ENCODE measurements at regions not wholly inside any gene's neighbourhood (a gene's known extent, or its start where the extent isn't known, plus 50 kb on each side); places are given as distances from the start of the nearest gene placed in this dataset.

GRCh38 chr2:4073026-4073569 lies 369.7 kb downstream of the DCDC2C start:
- CTCF ChIA-PET, result no interaction called here
- H3K27ac ChIP-seq (ENCODE audit: extremely low read depth, low read depth, low read length), result no peak overlapping the region
- H3K9me3 ChIP-seq (ENCODE audit: control insufficient read depth, insufficient read depth, low read depth, low read length), result no peaks in the 10 kb centered on the region
- POLR2A ChIA-PET, result no interaction called here
- no peak overlapping the region for H3K4me3 ChIP-seq (ENCODE audit: low read depth, low read length)
- TF ChIP-seq ZFP41 (tag by site-specific recombination; IDR thresholded peaks at IDR 0.05; ENCODE audit: borderline replicate concordance) (no peak), ZNF645 (tag by site-specific recombination; IDR thresholded peaks at IDR 0.05) (no peak), TCF7L2 (IDR thresholded peaks at IDR 0.05; ENCODE audit: borderline replicate concordance, low read depth, low read length) (no peak), ZNF521 (tag by site-specific recombination; IDR thresholded peaks at IDR 0.05) (no peak), ZNF488 (tag by site-specific recombination; IDR thresholded peaks at IDR 0.05) (no peak), ZSCAN5A (tag by site-specific recombination; IDR thresholded peaks at IDR 0.05) (no peak), ZNF10 (tag by site-specific recombination; IDR thresholded peaks at IDR 0.05) (no peak), ZNF280D (tag by site-specific recombination; IDR thresholded peaks at IDR 0.05) (no peak), ZNF596 (tag by site-specific recombination; IDR thresholded peaks at IDR 0.05) (no peak), ZNF629 (tag by site-specific recombination; IDR thresholded peaks at IDR 0.05) (no peak), ZNF658 (tag by site-specific recombination; IDR thresholded peaks at IDR 0.05) (no peak)
- H3K4me1 ChIP-seq (ENCODE audit: control insufficient read depth, insufficient read depth, low read length), result no peaks in the 10 kb centered on the region
- H3K36me3 ChIP-seq (ENCODE audit: control insufficient read depth in 2 of 2, insufficient read depth in 1 of 2, low read length in 2 of 2), result no peaks in the 10 kb centered on the region

- Histone ChIP-seq H3K27ac (ENCODE audit: extremely low read depth, low read depth, low read length) (no peak overlapping the region), H3K36me3 (ENCODE audit: control insufficient read depth in 2 of 2, insufficient read depth in 1 of 2, low read length in 2 of 2) (no peaks in the 10 kb centered on the region), H3K9me3 (ENCODE audit: control insufficient read depth, insufficient read depth, low read depth, low read length) (no peaks in the 10 kb centered on the region), H3K4me1 (ENCODE audit: control insufficient read depth, insufficient read depth, low read length) (no peaks in the 10 kb centered on the region), H3K4me3 (ENCODE audit: low read depth, low read length) (no peak overlapping the region)
- ChIA-PET CTCF (no interaction called here), POLR2A (no interaction called here)
- TF ChIP-seq ZNF114 (tag by site-specific recombination; IDR thresholded peaks at IDR 0.05) (no peak), ZNF2 (tag by site-specific recombination; IDR thresholded peaks at IDR 0.05) (no peak), EGR2 (tag by site-specific recombination; IDR thresholded peaks at IDR 0.05; ENCODE audit: low read depth) (no peak), GLIS2 (tag by site-specific recombination; IDR thresholded peaks at IDR 0.05) (no peak), ZNF280C (tag by site-specific recombination; IDR thresholded peaks at IDR 0.05) (no peak), ZSCAN16 (tag by site-specific recombination; IDR thresholded peaks at IDR 0.05) (no peak), PBX3 (CRISPR knock-in tag; IDR thresholded peaks at IDR 0.05) (no peak), ZNF664 (tag by site-specific recombination; IDR thresholded peaks at IDR 0.05) (no peak), ZNF366 (tag by site-specific recombination; conservative IDR thresholded peaks at IDR 0.05) (no peak), ZSCAN23 (tag by site-specific recombination; IDR thresholded peaks at IDR 0.05) (no peak), ZNF449 (tag by site-specific recombination; IDR thresholded peaks at IDR 0.05) (no peak), ZNF174 (tag by site-specific recombination; IDR thresholded peaks at IDR 0.05) (no peak)
These were observed 373.6 kb downstream of the DCDC2C start for GRCh38 chr2:4077017-4077416.
